Osteoblast (primary cell): ENCODE measurements at regions not wholly inside any gene's neighbourhood (a gene's known extent, or its start where the extent isn't known, plus 50 kb on each side); places are given as distances from the start of the nearest gene placed in this dataset. TPM values are rescaled to one million over a fixed set of nuclear protein-coding genes. Genes with fewer than 3 reads are reported as not detected.

Experiments used
- DNase-seq: peaks from one replicate; pipeline ENCODE4 v3.0.0; 2011; ENCODE audit warnings: low spot score, mixed read lengths; ENCODE audit not compliant: insufficient read length; ENCODE audit errors: missing footprints
- H2AFZ ChIP-seq: 2 replicates; pipeline ENCODE4 v1.6.0; 2011; ENCODE audit warnings: mild to moderate bottlenecking, low read length
- H3K27ac ChIP-seq: 2 replicates; pipeline ENCODE4 v1.5.1; 2011; ENCODE audit warnings: mild to moderate bottlenecking, low read depth, low read length, moderate library complexity
- H3K27me3 ChIP-seq: 2 replicates; pipeline ENCODE4 v1.6.0; 2012; ENCODE audit warnings: mild to moderate bottlenecking, control low read depth, inconsistent platforms, low read length, moderate library complexity; ENCODE audit not compliant: insufficient read depth
- H3K36me3 ChIP-seq: 2 replicates; pipeline ENCODE4 v1.5.1; 2011; ENCODE audit warnings: mild to moderate bottlenecking, low read length, control low read depth, moderate library complexity; ENCODE audit not compliant: insufficient read depth
- H3K4me1 ChIP-seq: 2 replicates; pipeline ENCODE4 v1.5.1; 2011; ENCODE audit warnings: mild to moderate bottlenecking, low read length, control low read depth, moderate library complexity; ENCODE audit not compliant: insufficient read depth
- H3K4me2 ChIP-seq: 2 replicates; pipeline ENCODE4 v1.6.0; 2011; ENCODE audit warnings: mild to moderate bottlenecking, low read length; ENCODE audit not compliant: insufficient read depth
- H3K4me3 ChIP-seq: fragments of 200-600 bp; sonication (generic); 3 replicates; pipeline ENCODE4 v1.5.1; 2012; ENCODE audit warnings: mild to moderate bottlenecking, low read length, inconsistent platforms; ENCODE audit not compliant: insufficient read depth
- H3K79me2 ChIP-seq: 2 replicates; pipeline ENCODE4 v1.6.0; 2012; ENCODE audit warnings: mild to moderate bottlenecking, low read length, control low read depth, inconsistent platforms; ENCODE audit not compliant: insufficient read depth
- H3K9me3 ChIP-seq: 2 replicates; pipeline ENCODE4 v1.5.1; 2011; ENCODE audit warnings: low read depth, low read length, control low read depth
- H4K20me1 ChIP-seq: 2 replicates; pipeline ENCODE4 v1.6.0; 2012; ENCODE audit warnings: mild to moderate bottlenecking, low read length, control low read depth; ENCODE audit not compliant: insufficient read depth
- CTCF ChIP-seq: IDR thresholded peaks from 2 replicates; pipeline ENCODE4 v1.5.1; 2011; ENCODE audit warnings: mild to moderate bottlenecking, low read depth, low read length, moderate library complexity; ENCODE audit errors: extremely low read depth
- small RNA-seq: library from RNA; depleted of rRNA; stranded (forward); fragments of <200 nt; gene quantifications from one replicate; pipeline ENCODE3, GENCODE V24; 2012

- no peak for DNase-seq
- H3K36me3 ChIP-seq, result peaks cover 16% of the 10 kb centered on the region
Measured at GRCh38 chr1:77614037-77614436, 68.4 kb downstream of the ZZZ3 start.

More at GRCh38 chr1:77614037-77614436, 68.4 kb downstream of the ZZZ3 start:
- no peak for TF ChIP-seq CTCF
- Histone ChIP-seq H3K27me3 (no peaks in the 10 kb centered on the region), H4K20me1 (peaks cover 3% of the 10 kb centered on the region), H3K9me3 (peaks cover 4% of the 10 kb centered on the region), H3K4me1 (no peaks in the 10 kb centered on the region), H3K27ac (no peak overlapping the region), H3K79me2 (peaks cover 47% of the 10 kb centered on the region), H3K4me3 (no peak overlapping the region), H3K4me2 (no peak overlapping the region), H2AFZ (no peak overlapping the region)

Small RNAs in the stretch of these regions (small RNA-seq; reads per million reads assigned to genes)
- gene RNA5SP20, result not detected
